GM21515 (cell line): ENCODE measurements at regions not wholly inside any gene's neighbourhood (a gene's known extent, or its start where the extent isn't known, plus 50 kb on each side); places are given as distances from the start of the nearest gene placed in this dataset.
"Not testable (repeated sequence)": the region's sequence is repeated elsewhere in the genome, so short reads cannot be mapped to it uniquely, and the experiment has no call there.

Source experiments
- ATAC-seq: cut with Tn5 transposase; IDR thresholded peaks from one replicate; pipeline ENCODE4 v1.9.1; 2021; ENCODE audit not compliant: unreplicated experiment

DNA sequence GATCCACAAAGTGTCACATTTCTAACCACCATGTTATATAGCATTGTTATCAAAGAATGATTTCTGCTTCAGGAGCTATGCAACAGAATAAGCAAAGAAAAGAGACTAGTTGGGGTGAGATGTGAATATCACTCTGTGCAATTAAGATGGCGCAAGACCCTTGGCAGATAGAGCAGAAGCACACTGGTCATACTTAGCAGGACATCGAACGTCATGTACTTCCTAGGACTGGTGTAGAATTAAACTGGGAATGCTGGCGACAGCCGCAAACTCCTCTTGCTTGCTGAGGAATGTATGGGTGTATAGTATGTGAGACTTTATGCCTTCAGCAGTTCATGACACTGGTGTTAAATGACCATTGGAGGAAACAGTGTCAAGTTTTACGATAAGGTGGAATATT is 207.0 kb downstream of the LRRC70 start:
- no peak for ATAC-seq

DNA sequence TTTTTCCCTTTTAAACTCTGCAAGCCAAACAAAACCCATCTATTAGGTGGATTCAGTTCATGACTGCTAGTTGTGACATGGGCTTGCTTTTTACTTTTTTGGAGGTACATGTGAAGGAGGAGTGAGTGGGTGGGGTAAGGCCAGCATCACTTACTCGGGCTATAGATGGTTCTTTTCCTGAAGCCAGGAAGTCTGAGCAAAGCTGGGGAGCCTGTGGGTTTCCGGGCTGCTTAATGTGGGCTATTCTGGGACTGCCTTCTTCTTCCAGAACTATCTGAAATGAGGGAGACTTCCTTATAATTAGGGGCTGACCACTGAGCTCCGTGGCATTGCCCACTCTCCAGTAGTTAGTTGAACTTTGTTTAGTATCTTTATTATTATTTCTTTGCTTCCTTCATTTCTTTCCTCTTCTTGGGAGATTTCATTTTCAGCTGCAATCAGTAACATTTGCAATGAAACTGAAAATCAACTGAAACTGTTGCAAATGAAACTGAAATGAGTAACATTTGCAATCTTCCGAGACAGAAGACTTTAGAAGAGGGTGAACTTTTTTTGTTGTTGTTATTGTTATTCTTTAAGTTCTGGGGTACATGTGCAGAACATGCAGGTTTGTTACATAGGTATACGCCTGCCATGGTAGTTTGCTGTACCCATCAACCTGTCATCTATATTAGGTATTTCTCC is 204.9 kb downstream of the LRRC70 start:
- peak; percentile 64 for ATAC-seq

DNA sequence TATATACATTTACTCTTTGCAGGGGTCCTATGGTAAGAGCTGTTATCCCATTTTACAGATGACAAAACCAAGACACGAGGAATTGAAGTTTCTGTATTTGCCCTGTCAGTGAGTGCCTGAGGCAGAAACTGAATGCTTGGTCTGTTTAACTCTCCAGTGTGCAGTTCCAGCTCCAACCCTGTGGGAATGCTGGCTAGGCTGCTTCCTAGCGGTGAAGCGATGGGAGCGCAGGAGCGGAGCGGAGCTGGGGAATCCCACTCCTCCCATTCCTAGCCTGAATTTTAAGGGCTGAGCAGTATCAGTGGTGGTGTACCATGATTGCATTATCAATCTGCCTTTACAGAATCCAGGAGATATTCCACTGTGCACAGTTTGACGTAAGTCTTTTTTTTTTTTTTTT is 202.3 kb downstream of the LRRC70 start:
- ATAC-seq, result no peak

- ATAC-seq, result no peak
Observed at GRCh38 chr5:62780230-62780629, 201.6 kb downstream of the LRRC70 start.

- ATAC-seq, result peak; percentile 61
Observed at GRCh38 chr5:62779010-62779422, 200.4 kb downstream of the LRRC70 start.

DNA sequence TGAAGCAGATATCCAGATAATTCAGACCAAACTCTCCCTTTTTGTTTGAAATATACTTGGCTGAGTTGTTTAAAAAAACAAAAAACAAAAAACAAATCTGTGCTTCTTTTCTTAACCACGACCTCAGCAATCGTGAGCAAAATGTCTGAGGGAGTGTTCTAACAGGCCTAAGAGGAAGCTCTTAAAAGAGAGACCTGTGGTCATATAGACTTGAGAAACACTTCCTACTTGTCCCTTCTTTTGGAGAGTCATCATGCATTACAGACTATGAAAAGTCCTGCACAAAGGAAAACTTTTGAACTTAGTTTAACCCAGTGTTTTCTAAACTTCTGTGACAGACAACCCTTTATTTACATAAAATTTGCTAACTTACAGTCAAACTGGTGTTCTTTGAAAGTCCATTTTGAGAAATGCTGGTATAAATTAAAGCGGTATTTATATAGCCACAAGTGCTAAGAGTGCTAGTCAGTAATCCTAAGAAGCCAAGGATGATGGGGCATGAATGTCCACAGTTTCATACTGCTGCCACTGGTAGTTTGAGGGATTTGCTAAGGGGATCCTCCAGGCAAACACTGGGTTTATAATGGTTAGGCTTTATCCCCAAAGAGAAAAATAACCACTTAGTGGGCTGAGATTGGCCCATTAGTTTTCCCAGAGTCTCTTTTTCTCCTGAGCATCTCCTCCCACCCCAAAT is 199.8 kb downstream of the LRRC70 start:
- ATAC-seq, result peak; percentile 13

GRCh38 chr5:62777081-62777480 is 198.5 kb downstream of the LRRC70 start:
- ATAC-seq, result not testable (repeated sequence)

DNA sequence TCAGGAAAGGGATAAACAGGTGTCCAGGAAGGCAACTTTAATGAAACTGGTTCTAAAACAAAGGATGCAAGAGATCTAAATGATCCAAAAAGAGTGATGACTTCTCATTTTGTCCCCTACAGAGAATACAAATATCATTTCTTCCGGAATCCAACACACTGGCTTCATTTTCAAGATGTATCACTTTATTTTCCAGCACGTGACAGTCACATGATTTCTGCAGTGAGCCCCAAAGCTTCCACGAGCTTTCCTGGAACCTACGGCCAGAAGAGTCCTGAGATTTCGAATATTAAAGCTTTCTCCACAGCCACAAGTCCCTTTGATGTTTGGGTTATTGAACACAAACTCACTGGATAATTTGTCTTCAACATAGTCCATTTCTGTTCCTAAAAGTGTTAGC is 198.0 kb downstream of the LRRC70 start:
- ATAC-seq, result not testable (repeated sequence)

DNA sequence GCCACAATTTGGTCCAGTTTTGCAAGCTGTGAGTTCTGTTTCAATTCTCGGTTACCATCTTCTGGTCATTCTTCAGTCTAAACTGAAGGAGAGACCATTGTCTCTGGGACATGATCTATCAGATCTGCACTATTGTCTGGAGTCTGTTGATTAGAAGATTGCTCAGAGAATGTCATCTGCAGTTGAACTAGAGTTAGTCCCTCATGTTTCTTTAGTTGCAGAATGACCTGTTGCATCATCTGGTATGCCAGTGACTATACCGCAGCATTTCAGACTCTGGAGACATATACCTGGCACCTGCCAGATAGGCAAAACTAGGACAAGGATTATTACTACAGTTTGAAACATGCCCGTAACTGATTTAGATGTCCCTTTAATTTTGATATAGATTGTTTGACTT is 194.8 kb downstream of the LRRC70 start:
- no peak for ATAC-seq

- no peak for ATAC-seq
Observed at GRCh38 chr5:62771341-62771740, 192.7 kb downstream of the LRRC70 start.

DNA sequence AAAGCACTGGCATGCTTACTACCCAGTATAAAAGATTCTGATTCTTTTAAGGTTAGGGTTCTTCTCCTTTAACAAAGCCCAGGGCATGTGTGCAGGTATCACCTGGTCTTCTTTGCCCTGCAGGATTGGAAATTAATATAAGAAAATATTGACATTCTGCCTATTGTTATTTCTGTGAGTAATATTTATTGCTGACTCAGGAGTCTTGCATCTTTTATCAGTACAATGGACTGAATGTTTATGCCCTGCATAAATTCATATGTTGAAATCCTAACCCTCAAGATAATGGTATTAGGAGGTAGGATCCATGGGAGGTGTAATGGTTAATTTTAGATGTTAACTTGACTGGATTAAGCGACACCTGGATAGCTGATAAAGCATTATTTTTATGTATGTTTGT is 189.0 kb downstream of the LRRC70 start:
- ATAC-seq, result no peak

- no peak for ATAC-seq
Observed at GRCh38 chr5:62767077-62767476, 188.5 kb downstream of the LRRC70 start.

- ATAC-seq, result no peak
Observed at GRCh38 chr5:62762503-62762902, 183.9 kb downstream of the LRRC70 start.

DNA sequence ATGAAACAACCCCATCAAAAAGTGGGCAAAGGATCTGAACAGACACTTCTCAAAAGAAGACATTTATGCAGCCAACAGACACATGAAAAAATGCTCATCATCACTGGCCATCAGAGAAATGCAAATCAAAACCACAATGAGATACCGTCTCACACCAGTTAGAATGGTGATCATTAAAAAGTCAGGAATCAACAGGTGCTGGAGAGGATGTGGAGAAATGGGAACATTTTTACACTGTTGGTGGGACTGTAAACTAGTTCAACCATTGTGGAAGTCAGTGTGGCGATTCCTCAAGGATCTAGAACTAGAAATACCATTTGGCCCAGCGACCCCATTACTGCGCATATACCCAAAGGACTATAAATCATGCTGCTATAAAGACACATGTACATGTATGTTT is 179.1 kb downstream of the LRRC70 start:
- ATAC-seq, result not testable (repeated sequence)

- not testable (repeated sequence) for ATAC-seq
Observed at GRCh38 chr5:62752998-62753367, 174.4 kb downstream of the LRRC70 start.

DNA sequence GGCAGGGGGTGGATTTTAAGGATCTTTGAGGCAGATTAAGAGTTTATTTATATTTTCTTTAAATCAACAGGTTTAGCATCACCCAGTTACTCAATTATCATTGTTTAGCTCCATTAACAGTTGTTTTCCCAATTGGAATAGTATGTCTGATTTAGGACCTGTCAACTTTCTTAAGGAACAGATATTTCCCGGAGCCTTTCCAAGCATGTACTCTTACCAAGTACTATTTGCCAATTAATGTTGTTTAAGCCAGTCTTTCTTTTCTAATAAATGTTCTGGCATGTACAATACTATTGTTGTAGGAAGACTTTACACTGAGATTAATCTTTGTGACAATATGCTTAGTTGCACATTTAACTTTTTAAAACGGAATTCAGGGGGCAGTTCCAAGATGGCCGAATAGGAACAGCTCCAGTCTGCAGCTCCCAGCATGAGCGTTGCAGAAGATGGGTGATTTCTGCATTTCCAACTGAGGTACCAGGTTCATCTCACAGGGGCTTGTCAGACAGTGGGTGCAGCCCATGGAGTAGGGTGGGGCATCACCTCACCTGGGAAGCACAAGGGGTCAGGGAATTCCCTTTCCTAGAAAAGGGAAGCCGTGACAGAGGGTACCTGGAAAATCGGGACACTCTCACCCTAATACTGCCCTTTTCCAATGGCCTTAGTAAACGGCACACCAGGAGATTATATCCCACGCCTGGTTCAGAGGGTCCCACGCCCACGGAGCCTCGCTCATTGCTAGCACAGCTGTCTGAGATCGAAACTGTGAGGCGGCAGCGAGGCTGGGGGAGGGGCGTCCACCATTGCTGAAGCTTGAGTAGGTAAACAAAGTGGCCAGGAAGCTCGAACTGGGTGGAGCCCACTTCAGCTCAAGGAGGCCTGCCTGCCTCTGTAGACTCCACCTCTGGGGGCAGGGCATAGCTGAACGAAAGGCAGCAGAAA is 173.7 kb downstream of the LRRC70 start:
- ATAC-seq, result not testable (repeated sequence)

- ATAC-seq, result no peak
Observed at GRCh38 chr5:62742207-62742606, 163.6 kb downstream of the LRRC70 start.

DNA sequence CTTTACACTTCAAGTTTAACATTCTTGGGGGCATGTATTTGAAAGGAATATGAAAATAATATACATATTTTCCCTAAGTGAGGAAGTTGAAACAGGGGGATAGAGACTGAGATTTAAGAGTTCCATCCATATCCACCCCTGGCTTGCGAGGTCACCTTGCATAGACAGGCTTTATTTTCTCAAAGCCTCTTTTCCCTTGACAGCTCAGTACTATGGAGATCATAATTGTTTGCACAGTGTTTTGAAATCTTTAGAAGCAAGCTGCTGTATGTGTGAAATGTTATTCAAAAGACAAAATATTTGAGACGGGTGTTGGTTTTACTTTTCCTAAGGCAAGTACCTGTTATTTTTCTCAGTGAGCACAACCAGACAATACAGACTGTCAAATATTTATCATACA is 163.1 kb downstream of the LRRC70 start:
- no peak for ATAC-seq

- ATAC-seq, result no peak
Observed at GRCh38 chr5:62737766-62738165, 159.1 kb downstream of the LRRC70 start.

DNA sequence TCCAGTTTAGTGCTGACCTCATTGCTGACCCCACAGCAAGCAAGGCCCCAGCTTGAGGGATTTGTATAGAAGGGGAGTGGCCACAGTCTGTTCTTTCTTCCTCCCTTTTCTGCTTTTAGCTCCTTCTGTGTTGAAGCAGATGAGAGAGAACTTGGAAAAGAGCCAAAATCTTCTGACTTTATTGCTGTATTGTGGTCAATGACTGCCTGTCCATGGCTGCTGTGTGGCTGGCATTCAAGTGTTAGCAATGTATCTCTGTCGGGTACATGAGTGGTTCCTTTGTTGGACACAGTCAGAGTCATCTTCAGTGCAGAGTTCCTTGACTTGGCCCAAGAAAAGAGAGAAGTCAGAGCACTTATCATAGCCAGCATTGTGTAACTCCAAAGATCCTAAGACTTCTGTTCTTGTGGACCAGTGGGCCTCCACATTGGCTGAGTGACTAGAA is 154.1 kb downstream of the LRRC70 start:
- no peak for ATAC-seq

GRCh38 chr5:62731022-62731421 is 152.4 kb downstream of the LRRC70 start:
- ATAC-seq, result no peak

GRCh38 chr5:62729675-62730074 is 151.1 kb downstream of the LRRC70 start:
- no peak for ATAC-seq
